IPS-11a (cell line): ENCODE measurements at regions not wholly inside any gene's neighbourhood (a gene's known extent, or its start where the extent isn't known, plus 50 kb on each side); places are given as distances from the start of the nearest gene placed in this dataset.
"Not testable (repeated sequence)": the region's sequence is repeated elsewhere in the genome, so short reads cannot be mapped to it uniquely, and the experiment has no call there.

Source experiments
- H3K4me3 ChIP-seq: one replicate; pipeline ENCODE4 v1.5.1; 2013; ENCODE audit warnings: low read depth, low read length, control low read depth

GRCh38 chr5:155595791-155596190, 582.2 kb downstream of the KIF4B start:
- no peak overlapping the region for H3K4me3 ChIP-seq

GRCh38 chr5:155598552-155598951, 585.0 kb downstream of the KIF4B start:
- no peak overlapping the region for H3K4me3 ChIP-seq

GRCh38 chr5:155605920-155606319, 592.4 kb downstream of the KIF4B start:
- H3K4me3 ChIP-seq = no peak overlapping the region

- no peak overlapping the region for H3K4me3 ChIP-seq
Observed at GRCh38 chr5:155616779-155617392, 603.3 kb downstream of the KIF4B start.

GRCh38 chr5:155619688-155620087, 606.1 kb downstream of the KIF4B start:
- no peak overlapping the region for H3K4me3 ChIP-seq

GRCh38 chr5:155620821-155621410, 607.4 kb downstream of the KIF4B start:
- H3K4me3 ChIP-seq = no peak overlapping the region

- H3K4me3 ChIP-seq = no peak overlapping the region
Observed at GRCh38 chr5:155624597-155625241, 611.2 kb downstream of the KIF4B start.

GRCh38 chr5:155625315-155625714, 611.8 kb downstream of the KIF4B start:
- H3K4me3 ChIP-seq = no peak overlapping the region

GRCh38 chr5:155625897-155626543, 612.5 kb downstream of the KIF4B start:
- no peak overlapping the region for H3K4me3 ChIP-seq

- no peak overlapping the region for H3K4me3 ChIP-seq
Observed at GRCh38 chr5:155626592-155626991, 613.0 kb downstream of the KIF4B start.

- H3K4me3 ChIP-seq = no peak overlapping the region
Observed at GRCh38 chr5:155628346-155628745, 614.8 kb downstream of the KIF4B start.

GRCh38 chr5:155629597-155629996, 616.0 kb downstream of the KIF4B start:
- H3K4me3 ChIP-seq = no peak overlapping the region

GRCh38 chr5:155631116-155631515, 617.6 kb downstream of the KIF4B start:
- H3K4me3 ChIP-seq = no peak overlapping the region

- H3K4me3 ChIP-seq = no peak overlapping the region
Observed at GRCh38 chr5:155633338-155633957, 619.9 kb downstream of the KIF4B start.

- no peak overlapping the region for H3K4me3 ChIP-seq
Observed at GRCh38 chr5:155649666-155650065, 636.1 kb downstream of the KIF4B start.

- H3K4me3 ChIP-seq = no peak overlapping the region
Observed at GRCh38 chr5:155655569-155655968, 642.0 kb downstream of the KIF4B start.

- no peak overlapping the region for H3K4me3 ChIP-seq
Observed at GRCh38 chr5:155661859-155662258, 648.3 kb downstream of the KIF4B start.

- no peak overlapping the region for H3K4me3 ChIP-seq
Observed at GRCh38 chr5:155665361-155665760, 651.8 kb downstream of the KIF4B start.

GRCh38 chr5:155672001-155672400, 655.0 kb upstream of the SGCD start:
- not testable (repeated sequence) for H3K4me3 ChIP-seq

- no peak overlapping the region for H3K4me3 ChIP-seq
Observed at GRCh38 chr5:155676967-155677366, 650.0 kb upstream of the SGCD start.

GRCh38 chr5:155678371-155678770, 648.6 kb upstream of the SGCD start:
- H3K4me3 ChIP-seq = no peak overlapping the region

GRCh38 chr5:155679530-155679929, 647.4 kb upstream of the SGCD start:
- H3K4me3 ChIP-seq = no peak overlapping the region
